H9 (cell line): ENCODE measurements at regions not wholly inside any gene's neighbourhood (a gene's known extent, or its start where the extent isn't known, plus 50 kb on each side); places are given as distances from the start of the nearest gene placed in this dataset.

ENCODE experiments used
- DNase-seq: peaks from one replicate; pipeline ENCODE4 v3.0.0-alpha.2; 2017
- H2AFZ ChIP-seq: one replicate; pipeline ENCODE4 v1.6.1; 2013; ENCODE audit warnings: mild to moderate bottlenecking, low read length, control low read depth, moderate library complexity
- H2AK5ac ChIP-seq: 2 replicates; pipeline ENCODE4 v1.6.1; 2013; ENCODE audit warnings: low read length, control low read depth, mixed read lengths; ENCODE audit not compliant: insufficient read length
- H2BK120ac ChIP-seq: one replicate; pipeline ENCODE4 v1.6.1; 2013; ENCODE audit warnings: low read depth, mild to moderate bottlenecking, low read length, control low read depth, inconsistent platforms; ENCODE audit not compliant: poor library complexity, severe bottlenecking
- H2BK12ac ChIP-seq: 2 replicates; pipeline ENCODE4 v1.6.1; 2013; ENCODE audit warnings: low read length, control low read depth, mixed read lengths, low read depth; ENCODE audit not compliant: insufficient read length
- H2BK15ac ChIP-seq: 2 replicates; pipeline ENCODE4 v1.6.1; 2013; ENCODE audit warnings: low read depth, low read length, control low read depth
- H2BK20ac ChIP-seq: one replicate; pipeline ENCODE4 v1.6.1; 2013; ENCODE audit warnings: low read depth, mild to moderate bottlenecking, low read length, control low read depth, inconsistent platforms; ENCODE audit not compliant: poor library complexity, severe bottlenecking
- H2BK5ac ChIP-seq: 2 replicates; pipeline ENCODE4 v1.6.1; 2013; ENCODE audit warnings: low read length, control low read depth, mixed read lengths; ENCODE audit not compliant: insufficient read length
- H3K14ac ChIP-seq: 2 replicates; pipeline ENCODE4 v1.6.1; 2013; ENCODE audit warnings: low read length, control low read depth; ENCODE audit not compliant: insufficient read depth
- H3K18ac ChIP-seq: 2 replicates; pipeline ENCODE4 v1.6.1; 2013; ENCODE audit warnings: low read depth, mild to moderate bottlenecking, mixed read lengths, low read length, control low read depth; ENCODE audit not compliant: insufficient read length
- H3K23ac ChIP-seq: 2 replicates; pipeline ENCODE4 v1.6.1; 2013; ENCODE audit warnings: low read length, control low read depth, mixed read lengths, low read depth; ENCODE audit not compliant: insufficient read length
- H3K23me2 ChIP-seq: 2 replicates; pipeline ENCODE4 v1.6.1; 2013; ENCODE audit warnings: low read depth, mild to moderate bottlenecking, mixed read lengths, low read length, control low read depth; ENCODE audit not compliant: insufficient read length, poor library complexity, severe bottlenecking
- H3K27ac ChIP-seq: 2 replicates; pipeline ENCODE4 v1.5.1; 2013; ENCODE audit warnings: low read length, control low read depth, mixed read lengths, low read depth; ENCODE audit not compliant: insufficient read length
- H3K27me3 ChIP-seq: 2 replicates; pipeline ENCODE4 v1.6.1; 2013; ENCODE audit warnings: low read length, control low read depth, inconsistent platforms; ENCODE audit not compliant: insufficient read depth
- H3K4ac ChIP-seq: 2 replicates; pipeline ENCODE4 v1.6.1; 2013; ENCODE audit warnings: low read depth, mild to moderate bottlenecking, control low read depth, inconsistent platforms, low read length, moderate library complexity
- H3K4me1 ChIP-seq: 2 replicates; pipeline ENCODE4 v1.6.1; 2013; ENCODE audit warnings: low read length, control low read depth, inconsistent platforms; ENCODE audit not compliant: insufficient read depth
- H3K4me2 ChIP-seq: 2 replicates; pipeline ENCODE4 v1.6.1; 2013; ENCODE audit warnings: low read length, control low read depth, mixed read lengths; ENCODE audit not compliant: insufficient read length, insufficient read depth
- H3K56ac ChIP-seq: 2 replicates; pipeline ENCODE4 v1.6.1; 2013; ENCODE audit warnings: low read depth, mild to moderate bottlenecking, mixed read lengths, low read length, control low read depth; ENCODE audit not compliant: insufficient read length
- H3K79me1 ChIP-seq: 2 replicates; pipeline ENCODE4 v1.6.1; 2013; ENCODE audit warnings: low read depth, mild to moderate bottlenecking, moderate library complexity, low read length, control low read depth, inconsistent platforms; ENCODE audit not compliant: insufficient read depth, poor library complexity, severe bottlenecking
- H3K79me2 ChIP-seq: 2 replicates; pipeline ENCODE4 v1.6.1; 2013; ENCODE audit warnings: low read length, control low read depth, inconsistent platforms; ENCODE audit not compliant: insufficient read depth
- H3K9ac ChIP-seq: 2 replicates; pipeline ENCODE4 v1.6.1; 2013; ENCODE audit warnings: low read length, control low read depth, mixed read lengths; ENCODE audit not compliant: insufficient read length; ENCODE audit errors: extremely low read depth
- H3K9me3 ChIP-seq: one replicate; pipeline ENCODE4 v1.6.1; 2013; ENCODE audit warnings: low read depth, low read length, inconsistent platforms; ENCODE audit not compliant: control insufficient read depth
- H3T11ph ChIP-seq: one replicate; pipeline ENCODE4 v1.6.1; 2013; ENCODE audit warnings: mild to moderate bottlenecking, low read length, control low read depth, inconsistent platforms
- H4K20me1 ChIP-seq: one replicate; pipeline ENCODE4 v1.6.1; 2013; ENCODE audit not compliant: control insufficient read depth, insufficient read length, insufficient read depth
- H4K5ac ChIP-seq: 2 replicates; pipeline ENCODE4 v1.6.1; 2013; ENCODE audit warnings: low read depth, mild to moderate bottlenecking, mixed read lengths, low read length, control low read depth; ENCODE audit not compliant: insufficient read length
- H4K8ac ChIP-seq: replicated peaks from 2 replicates; pipeline ENCODE4 v1.6.1; 2013; ENCODE audit warnings: low read length, control low read depth, mixed read lengths, low read depth; ENCODE audit not compliant: insufficient read length
- H4K91ac ChIP-seq: 2 replicates; pipeline ENCODE4 v1.6.1; 2013; ENCODE audit warnings: low read depth, mild to moderate bottlenecking, moderate library complexity, mixed read lengths, low read length, control low read depth; ENCODE audit not compliant: insufficient read length
- H3K27ac Mint-ChIP-seq, 3 experiments: 2 replicates in 2 of 3; 3 replicates in 1 of 3; pipeline ENCODE4 v1.8.0; 2020 to 2021; ENCODE audit warnings: mixed read lengths in 3 of 3, mild to moderate bottlenecking in 1 of 3, moderate library complexity in 1 of 3
- H3K27me3 Mint-ChIP-seq: 2 replicates; pipeline ENCODE4 v1.8.0; 2021; ENCODE audit warnings: low read depth, mild to moderate bottlenecking, moderate library complexity, mixed read lengths
- H3K36me3 Mint-ChIP-seq, 3 experiments: 2 replicates in 2 of 3; 3 replicates in 1 of 3; pipeline ENCODE4 v1.8.0; 2020 to 2021; ENCODE audit warnings: low read depth in 3 of 3, mixed read lengths in 3 of 3; ENCODE audit not compliant: insufficient read depth in 1 of 3
- H3K4me1 Mint-ChIP-seq, 2 experiments: 2 replicates each; pipeline ENCODE4 v1.8.0; 2020; ENCODE audit warnings: mixed read lengths in 2 of 2
- H3K4me3 Mint-ChIP-seq, 2 experiments: 2 replicates in 1 of 2; 3 replicates in 1 of 2; pipeline ENCODE4 v1.8.0; 2020 to 2021; ENCODE audit warnings: mild to moderate bottlenecking in 2 of 2, mixed read lengths in 2 of 2, moderate library complexity in 1 of 2
- H3K9me3 Mint-ChIP-seq, 2 experiments: 2 replicates in 1 of 2; 3 replicates in 1 of 2; pipeline ENCODE4 v1.8.0; 2020; ENCODE audit warnings: mild to moderate bottlenecking in 2 of 2, mixed read lengths in 2 of 2, moderate library complexity in 1 of 2
- CTCF ChIP-seq: fragments of 200-600 bp; sonication (generic); conservative IDR thresholded peaks from 3 replicates; pipeline ENCODE4 v1.8.0; 2021; ENCODE audit warnings: antibody characterized with exemption, mild to moderate bottlenecking
- WGBS: extraction: QIAGEN DNeasy Blood & Tissue Kit; methylation state at CpG from one replicate; pipeline ENCODE4 v1.1.7; 2013; ENCODE audit warnings: missing lambda C conversion rate, low lambda C conversion rate, mixed read lengths; ENCODE audit not compliant: insufficient read length; ENCODE audit errors: extremely low coverage; 5-methylcytosine and 5-hydroxymethylcytosine counted together

- H3K4me2 ChIP-seq, result no peak overlapping the region
- H3K27ac Mint-ChIP-seq, result no peak overlapping the region; a peak in 1 of 7 replicates
- TF ChIP-seq CTCF, result peak; percentile 95
- H3T11ph ChIP-seq, result no peak overlapping the region
- H2BK20ac ChIP-seq, result no peak overlapping the region
- H2BK15ac ChIP-seq, result no peak overlapping the region
- H3K36me3 Mint-ChIP-seq, result no peaks in the 10 kb centered on the region
- peak; percentile 80 for DNase-seq
- H3K9me3 Mint-ChIP-seq, result no peaks in the 10 kb centered on the region
- no peaks in the 10 kb centered on the region for H3K4me1 ChIP-seq
- H3K4ac ChIP-seq, result no peak overlapping the region
- H2AFZ ChIP-seq, result no peak overlapping the region
- WGBS, result no CpG with 5 or more reads among the region's 6 CpGs
- H2AK5ac ChIP-seq, result no peak overlapping the region
- H3K4me1 Mint-ChIP-seq, result peaks cover 2 to 5% of the 10 kb centered on the region in 2 experiments; a peak in 3 of 4 replicates
- no peak overlapping the region for H4K8ac ChIP-seq
- no peak overlapping the region for H4K5ac ChIP-seq
- H3K4me3 Mint-ChIP-seq, result no peak overlapping the region
- H3K79me1 ChIP-seq, result no peaks in the 10 kb centered on the region
- no peaks in the 10 kb centered on the region for H3K23me2 ChIP-seq
- H3K23ac ChIP-seq, result no peak overlapping the region
- peaks cover 10% of the 10 kb centered on the region for H3K27me3 Mint-ChIP-seq
- H2BK120ac ChIP-seq, result no peak overlapping the region
- H3K14ac ChIP-seq, result no peak overlapping the region
- H4K91ac ChIP-seq, result no peak overlapping the region
- H4K20me1 ChIP-seq, result no peaks in the 10 kb centered on the region
- no peak overlapping the region for H2BK5ac ChIP-seq
- H3K56ac ChIP-seq, result no peak overlapping the region
- no peaks in the 10 kb centered on the region for H3K79me2 ChIP-seq
- H3K27ac ChIP-seq, result no peak overlapping the region
- no peaks in the 10 kb centered on the region for H3K27me3 ChIP-seq
- H3K9me3 ChIP-seq, result no peaks in the 10 kb centered on the region
- no peak overlapping the region for H2BK12ac ChIP-seq
- no peak overlapping the region for H3K9ac ChIP-seq
- no peak overlapping the region for H3K18ac ChIP-seq
These were observed 51.2 kb upstream of the CDH5 start for GRCh38 chr16:66315210-66315825.
